Keratinocyte (primary cell): ENCODE measurements at regions not wholly inside any gene's neighbourhood (a gene's known extent, or its start where the extent isn't known, plus 50 kb on each side); places are given as distances from the start of the nearest gene placed in this dataset.

Experiments used
- DNase-seq: peaks from one replicate; pipeline ENCODE4 v3.0.0-alpha.2; 2011; ENCODE audit warnings: low read depth, missing footprints, low spot score
- FAIRE-seq: peaks from 2 replicates; lab custom pipeline; 2011; peaks lifted over from hg19 to GRCh38; lab: Jason Lieb, UNC
- H2AFZ ChIP-seq: 2 replicates; pipeline ENCODE4 v1.6.0; 2012; ENCODE audit warnings: low read length, control low read depth, inconsistent platforms; ENCODE audit not compliant: control insufficient read depth
- H3K27ac ChIP-seq: 2 replicates; pipeline ENCODE4 v1.5.1; 2011; ENCODE audit warnings: low read length; ENCODE audit not compliant: control insufficient read depth, insufficient read depth
- H3K27me3 ChIP-seq: 3 replicates; pipeline ENCODE4 v1.6.0; 2011; ENCODE audit warnings: low read length; ENCODE audit not compliant: control insufficient read depth, insufficient read depth; ENCODE audit errors: extremely low read depth
- H3K36me3 ChIP-seq, 2 experiments: 2 replicates in 1 of 2; 3 replicates in 1 of 2; pipeline ENCODE4 v1.5.1; 2011; ENCODE audit warnings: low read length in 2 of 2, mild to moderate bottlenecking in 1 of 2; ENCODE audit not compliant: control insufficient read depth in 2 of 2, insufficient read depth in 2 of 2; ENCODE audit errors: extremely low read depth in 1 of 2
- H3K4me1 ChIP-seq: 3 replicates; pipeline ENCODE4 v1.5.1; 2011; ENCODE audit warnings: low read length; ENCODE audit not compliant: control insufficient read depth, insufficient read depth; ENCODE audit errors: extremely low read depth
- H3K4me2 ChIP-seq: 3 replicates; pipeline ENCODE4 v1.6.0; 2011; ENCODE audit warnings: low read depth, low read length; ENCODE audit not compliant: control insufficient read depth, insufficient read depth; ENCODE audit errors: extremely low read depth
- H3K4me3 ChIP-seq, 3 experiments: fragments of 200-600 bp in 1 of 3; sonication (generic) in 1 of 3; 2 replicates in 2 of 3; 3 replicates in 1 of 3; pipeline ENCODE4 v1.5.1; 2011 to 2016; ENCODE audit warnings: low read length in 3 of 3, mild to moderate bottlenecking in 3 of 3, control low read depth in 2 of 3, inconsistent platforms in 1 of 3, low read depth in 1 of 3, mixed read lengths in 1 of 3, mixed run types in 1 of 3, moderate library complexity in 1 of 3; ENCODE audit not compliant: control insufficient read depth in 2 of 3, insufficient read depth in 2 of 3; ENCODE audit errors: extremely low read depth in 1 of 3
- H3K79me2 ChIP-seq: 2 replicates; pipeline ENCODE4 v1.6.0; 2012; ENCODE audit warnings: low read length; ENCODE audit not compliant: control insufficient read depth, insufficient read depth
- H3K9ac ChIP-seq: 3 replicates; pipeline ENCODE4 v1.6.0; 2011; ENCODE audit warnings: low read length; ENCODE audit not compliant: control insufficient read depth, insufficient read depth; ENCODE audit errors: extremely low read depth
- H3K9me1 ChIP-seq: 3 replicates; pipeline ENCODE4 v1.6.0; 2011; ENCODE audit warnings: low read length; ENCODE audit not compliant: control insufficient read depth, insufficient read depth; ENCODE audit errors: extremely low read depth
- H3K9me3 ChIP-seq: 2 replicates; pipeline ENCODE4 v1.5.1; 2012; ENCODE audit warnings: low read depth, low read length; ENCODE audit not compliant: control insufficient read depth
- H4K20me1 ChIP-seq: 3 replicates; pipeline ENCODE4 v1.6.0; 2011; ENCODE audit warnings: low read length; ENCODE audit not compliant: control insufficient read depth, insufficient read depth; ENCODE audit errors: extremely low read depth
- EZH2 ChIP-seq: IDR thresholded peaks from one replicate; pipeline ENCODE4 v1.6.1; 2012; ENCODE audit warnings: inconsistent platforms, mild to moderate bottlenecking, low read length, moderate library complexity
- dilution Hi-C: fragments of 300-500 bp; cut with MboI; formaldehyde crosslinking; loops from one replicate; pipeline ENCODE4 v1.7.0; 2020; ENCODE audit warnings: low sequenced_read_pairs; ENCODE audit not compliant: extremely low pct_ligation_motif_present
- TF ChIP-seq, protein P1 (sequence below), 3 experiments: IDR thresholded peaks in 1 of 3; conservative IDR thresholded peaks in 1 of 3; optimal IDR thresholded peaks in 1 of 3; 2 replicates in 2 of 3; 3 replicates in 1 of 3; pipeline versions ENCODE3 to v1.5.1; 2011; ENCODE audit warnings: low read length in 3 of 3, mild to moderate bottlenecking in 3 of 3, moderate library complexity in 2 of 3, control low read depth in 1 of 3, inconsistent platforms in 1 of 3; ENCODE audit not compliant: insufficient read depth in 2 of 3; ENCODE audit errors: extremely low read depth in 1 of 3

DNA sequence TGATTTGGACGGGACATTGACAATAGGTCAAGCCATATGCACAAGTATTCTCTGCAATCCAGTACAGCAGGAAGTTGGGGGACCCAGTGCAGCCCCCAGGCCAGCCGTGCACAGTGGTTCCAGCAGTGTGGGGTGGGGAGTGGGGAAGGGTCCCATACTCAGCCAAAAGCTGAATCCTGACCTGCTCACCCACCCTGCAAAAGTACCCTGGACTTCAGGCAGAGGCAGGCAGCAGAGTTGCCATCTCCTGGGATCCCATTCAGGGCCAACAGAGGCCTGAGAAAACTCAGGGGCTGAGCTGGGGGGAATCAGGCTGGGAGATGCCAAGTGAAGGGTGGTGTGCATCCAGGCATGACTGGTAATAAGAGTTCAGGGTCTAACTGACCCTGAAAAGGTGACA is 83.9 kb downstream of the ALG10 start:
- H3K4me1 ChIP-seq = no peaks in the 10 kb centered on the region
- no peak overlapping the region for H3K9ac ChIP-seq
- no peaks in the 10 kb centered on the region for H3K9me1 ChIP-seq
- no peaks in the 10 kb centered on the region for H4K20me1 ChIP-seq
- TF ChIP-seq, protein P1, sequence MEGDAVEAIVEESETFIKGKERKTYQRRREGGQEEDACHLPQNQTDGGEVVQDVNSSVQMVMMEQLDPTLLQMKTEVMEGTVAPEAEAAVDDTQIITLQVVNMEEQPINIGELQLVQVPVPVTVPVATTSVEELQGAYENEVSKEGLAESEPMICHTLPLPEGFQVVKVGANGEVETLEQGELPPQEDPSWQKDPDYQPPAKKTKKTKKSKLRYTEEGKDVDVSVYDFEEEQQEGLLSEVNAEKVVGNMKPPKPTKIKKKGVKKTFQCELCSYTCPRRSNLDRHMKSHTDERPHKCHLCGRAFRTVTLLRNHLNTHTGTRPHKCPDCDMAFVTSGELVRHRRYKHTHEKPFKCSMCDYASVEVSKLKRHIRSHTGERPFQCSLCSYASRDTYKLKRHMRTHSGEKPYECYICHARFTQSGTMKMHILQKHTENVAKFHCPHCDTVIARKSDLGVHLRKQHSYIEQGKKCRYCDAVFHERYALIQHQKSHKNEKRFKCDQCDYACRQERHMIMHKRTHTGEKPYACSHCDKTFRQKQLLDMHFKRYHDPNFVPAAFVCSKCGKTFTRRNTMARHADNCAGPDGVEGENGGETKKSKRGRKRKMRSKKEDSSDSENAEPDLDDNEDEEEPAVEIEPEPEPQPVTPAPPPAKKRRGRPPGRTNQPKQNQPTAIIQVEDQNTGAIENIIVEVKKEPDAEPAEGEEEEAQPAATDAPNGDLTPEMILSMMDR (optimal IDR thresholded peaks at IDR 0.05 in 1 of 3, IDR thresholded peaks at IDR 0.05 in 1 of 3, conservative IDR thresholded peaks at IDR 0.05 in 1 of 3; ENCODE audit: extremely low read depth in 1 of 3, insufficient read depth in 2 of 3, low read length in 3 of 3) = no peak
- TF ChIP-seq EZH2 = no peak
- DNase-seq (no peak), FAIRE-seq (no peak)
- no peak overlapping the region for H3K27ac ChIP-seq
- H3K9me3 ChIP-seq = no peaks in the 10 kb centered on the region
- no peak overlapping the region for H3K4me3 ChIP-seq
- H3K79me2 ChIP-seq = no peaks in the 10 kb centered on the region
- H3K36me3 ChIP-seq = no peaks in the 10 kb centered on the region
- dilution Hi-C loops = no loop called here
- H3K4me2 ChIP-seq = no peak overlapping the region
- no peak overlapping the region for H2AFZ ChIP-seq
- H3K27me3 ChIP-seq = no peaks in the 10 kb centered on the region

DNA sequence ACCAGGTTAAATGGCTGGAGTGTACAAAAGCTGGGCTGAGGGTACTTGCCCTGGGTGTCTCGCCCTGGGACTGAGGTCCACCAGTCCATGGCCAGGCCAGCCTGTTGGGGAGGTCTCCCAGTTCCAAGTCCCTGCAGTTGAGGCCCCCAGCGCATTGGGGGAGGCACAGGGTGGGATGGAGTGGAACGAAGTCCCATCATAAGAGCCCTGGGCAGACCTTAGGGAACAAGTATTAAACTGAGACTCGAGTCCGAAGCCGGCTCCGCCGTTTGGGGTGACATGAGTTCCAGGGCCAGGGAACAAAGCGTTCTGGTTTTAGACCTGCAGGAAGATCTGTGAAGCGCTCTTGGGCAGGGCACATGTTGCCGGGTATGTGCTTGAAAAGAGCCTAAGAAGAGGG is 84.7 kb downstream of the ALG10 start:
- H3K9ac ChIP-seq = no peak overlapping the region
- H3K27ac ChIP-seq = no peak overlapping the region
- dilution Hi-C loops = no loop called here
- H3K4me1 ChIP-seq = no peaks in the 10 kb centered on the region
- H4K20me1 ChIP-seq = no peaks in the 10 kb centered on the region
- H3K4me3 ChIP-seq = no peak overlapping the region
- no peak overlapping the region for H2AFZ ChIP-seq
- no peak for FAIRE-seq
- H3K36me3 ChIP-seq = no peaks in the 10 kb centered on the region
- no peak for DNase-seq
- H3K27me3 ChIP-seq = no peaks in the 10 kb centered on the region
- no peaks in the 10 kb centered on the region for H3K9me3 ChIP-seq
- no peak overlapping the region for H3K4me2 ChIP-seq
- H3K79me2 ChIP-seq = no peaks in the 10 kb centered on the region
- H3K9me1 ChIP-seq = no peaks in the 10 kb centered on the region
- TF ChIP-seq EZH2 = no peak
- TF ChIP-seq, protein P1 (optimal IDR thresholded peaks at IDR 0.05 in 1 of 3, IDR thresholded peaks at IDR 0.05 in 1 of 3, conservative IDR thresholded peaks at IDR 0.05 in 1 of 3; ENCODE audit: extremely low read depth in 1 of 3, insufficient read depth in 2 of 3, low read length in 3 of 3) = no peak
